22Rv1 (cell line): ENCODE measurements at regions not wholly inside any gene's neighbourhood (a gene's known extent, or its start where the extent isn't known, plus 50 kb on each side); places are given as distances from the start of the nearest gene placed in this dataset.

Source experiments
- CTCF ChIP-seq: fragments of 450-650 bp; IDR thresholded peaks from 2 replicates; pipeline ENCODE4 v1.5.1; 2017; ENCODE audit warnings: mild to moderate bottlenecking
- ZFX ChIP-seq: fragments of 450-650 bp; IDR thresholded peaks from 2 replicates; pipeline ENCODE4 v1.6.1; 2017; ENCODE audit warnings: antibody characterized with exemption, borderline replicate concordance

- TF ChIP-seq CTCF (no peak), ZFX (no peak)
Measured at GRCh38 chr19:30856786-30857185, 484.6 kb downstream of the ZNF536 start.
